Glutamatergic neuron (in vitro differentiated cells): ENCODE measurements at regions not wholly inside any gene's neighbourhood (a gene's known extent, or its start where the extent isn't known, plus 50 kb on each side); places are given as distances from the start of the nearest gene placed in this dataset.
A peak's percentile ranks its signal among the peaks of the same experiment; 100 is the strongest.

Experiments used
- DNase-seq: peaks from one replicate; pipeline ENCODE4 v3.0.0; 2022
- H3K27ac Mint-ChIP-seq: one replicate; pipeline ENCODE4 v1.8.0; 2020; ENCODE audit warnings: mild to moderate bottlenecking, mixed read lengths, inconsistent platforms; ENCODE audit not compliant: unreplicated experiment
- H3K27me3 Mint-ChIP-seq: one replicate; pipeline ENCODE4 v1.8.0; 2020; ENCODE audit warnings: mild to moderate bottlenecking, moderate library complexity, mixed read lengths, inconsistent platforms; ENCODE audit not compliant: unreplicated experiment
- H3K36me3 Mint-ChIP-seq: one replicate; pipeline ENCODE4 v1.8.0; 2020; ENCODE audit warnings: mild to moderate bottlenecking, mixed read lengths, inconsistent platforms; ENCODE audit not compliant: unreplicated experiment
- H3K4me1 Mint-ChIP-seq: one replicate; pipeline ENCODE4 v1.8.0; 2020; ENCODE audit warnings: mild to moderate bottlenecking, low read depth, mixed read lengths, inconsistent platforms; ENCODE audit not compliant: unreplicated experiment
- H3K4me3 Mint-ChIP-seq: one replicate; pipeline ENCODE4 v1.8.0; 2020; ENCODE audit warnings: mild to moderate bottlenecking, mixed read lengths, inconsistent platforms; ENCODE audit not compliant: unreplicated experiment
- H3K9me3 Mint-ChIP-seq: one replicate; pipeline ENCODE4 v1.8.0; 2020; ENCODE audit warnings: mild to moderate bottlenecking, moderate library complexity, mixed read lengths, inconsistent platforms; ENCODE audit not compliant: unreplicated experiment
- TF ChIP-seq, protein P1 (sequence below): fragments of 200-600 bp; sonication (generic); IDR thresholded peaks from one replicate; pipeline ENCODE4 v1.5.0; 2021; ENCODE audit not compliant: partially characterized antibody, unreplicated experiment

GRCh38 chr6:143581835-143582480 lies 70.4 kb upstream of the FUCA2 start:
- no peaks in the 10 kb centered on the region for H3K36me3 Mint-ChIP-seq
- DNase-seq = no peak
- H3K4me1 Mint-ChIP-seq = no peaks in the 10 kb centered on the region
- TF ChIP-seq, protein P1, sequence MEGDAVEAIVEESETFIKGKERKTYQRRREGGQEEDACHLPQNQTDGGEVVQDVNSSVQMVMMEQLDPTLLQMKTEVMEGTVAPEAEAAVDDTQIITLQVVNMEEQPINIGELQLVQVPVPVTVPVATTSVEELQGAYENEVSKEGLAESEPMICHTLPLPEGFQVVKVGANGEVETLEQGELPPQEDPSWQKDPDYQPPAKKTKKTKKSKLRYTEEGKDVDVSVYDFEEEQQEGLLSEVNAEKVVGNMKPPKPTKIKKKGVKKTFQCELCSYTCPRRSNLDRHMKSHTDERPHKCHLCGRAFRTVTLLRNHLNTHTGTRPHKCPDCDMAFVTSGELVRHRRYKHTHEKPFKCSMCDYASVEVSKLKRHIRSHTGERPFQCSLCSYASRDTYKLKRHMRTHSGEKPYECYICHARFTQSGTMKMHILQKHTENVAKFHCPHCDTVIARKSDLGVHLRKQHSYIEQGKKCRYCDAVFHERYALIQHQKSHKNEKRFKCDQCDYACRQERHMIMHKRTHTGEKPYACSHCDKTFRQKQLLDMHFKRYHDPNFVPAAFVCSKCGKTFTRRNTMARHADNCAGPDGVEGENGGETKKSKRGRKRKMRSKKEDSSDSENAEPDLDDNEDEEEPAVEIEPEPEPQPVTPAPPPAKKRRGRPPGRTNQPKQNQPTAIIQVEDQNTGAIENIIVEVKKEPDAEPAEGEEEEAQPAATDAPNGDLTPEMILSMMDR = no peak
- H3K4me3 Mint-ChIP-seq = no peak overlapping the region
- H3K9me3 Mint-ChIP-seq = peaks cover 2% of the 10 kb centered on the region
- H3K27me3 Mint-ChIP-seq = no peaks in the 10 kb centered on the region
- no peak overlapping the region for H3K27ac Mint-ChIP-seq

- no peaks in the 10 kb centered on the region for H3K27me3 Mint-ChIP-seq
- no peak for DNase-seq
- H3K27ac Mint-ChIP-seq = no peak overlapping the region
- H3K9me3 Mint-ChIP-seq = peaks cover 2% of the 10 kb centered on the region
- H3K36me3 Mint-ChIP-seq = no peaks in the 10 kb centered on the region
- TF ChIP-seq, protein P1 = no peak
- no peak overlapping the region for H3K4me3 Mint-ChIP-seq
- H3K4me1 Mint-ChIP-seq = no peaks in the 10 kb centered on the region
These were observed 68.2 kb upstream of the FUCA2 start for GRCh38 chr6:143579703-143580102.

DNA sequence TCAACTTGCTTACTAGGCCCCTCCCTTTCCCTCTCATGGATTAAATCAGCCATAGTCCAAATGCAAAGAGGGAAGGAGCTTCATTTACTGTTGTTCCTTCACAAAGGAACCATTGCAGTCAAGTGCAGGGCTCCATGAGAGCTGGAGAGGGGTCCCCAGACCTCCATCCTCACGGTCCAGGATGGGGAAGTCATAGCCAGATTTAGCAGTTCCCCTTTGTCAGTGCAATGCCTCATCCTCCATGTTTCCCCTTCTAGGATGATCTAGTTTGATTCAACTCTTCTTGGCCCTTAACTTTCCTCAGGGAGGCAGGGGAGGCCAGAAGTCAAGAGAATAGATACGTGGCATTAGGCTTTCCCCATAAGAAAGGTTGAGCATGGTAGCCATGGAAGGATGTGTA lies 66.5 kb upstream of the FUCA2 start:
- Mint-ChIP-seq H3K4me1 (no peaks in the 10 kb centered on the region), H3K4me3 (no peak overlapping the region), H3K9me3 (peaks cover 2% of the 10 kb centered on the region), H3K27me3 (no peaks in the 10 kb centered on the region), H3K36me3 (no peaks in the 10 kb centered on the region), H3K27ac (no peak overlapping the region)
- TF ChIP-seq, protein P1 = no peak
- DNase-seq = no peak

- H3K36me3 Mint-ChIP-seq = no peaks in the 10 kb centered on the region
- H3K27me3 Mint-ChIP-seq = no peaks in the 10 kb centered on the region
- H3K9me3 Mint-ChIP-seq = peaks cover 2% of the 10 kb centered on the region
- H3K4me1 Mint-ChIP-seq = no peaks in the 10 kb centered on the region
- no peak for DNase-seq
- TF ChIP-seq, protein P1 = peak; percentile 4
- H3K27ac Mint-ChIP-seq = no peak overlapping the region
- no peak overlapping the region for H3K4me3 Mint-ChIP-seq
These were observed 64.4 kb upstream of the FUCA2 start for GRCh38 chr6:143575901-143576426.

DNA sequence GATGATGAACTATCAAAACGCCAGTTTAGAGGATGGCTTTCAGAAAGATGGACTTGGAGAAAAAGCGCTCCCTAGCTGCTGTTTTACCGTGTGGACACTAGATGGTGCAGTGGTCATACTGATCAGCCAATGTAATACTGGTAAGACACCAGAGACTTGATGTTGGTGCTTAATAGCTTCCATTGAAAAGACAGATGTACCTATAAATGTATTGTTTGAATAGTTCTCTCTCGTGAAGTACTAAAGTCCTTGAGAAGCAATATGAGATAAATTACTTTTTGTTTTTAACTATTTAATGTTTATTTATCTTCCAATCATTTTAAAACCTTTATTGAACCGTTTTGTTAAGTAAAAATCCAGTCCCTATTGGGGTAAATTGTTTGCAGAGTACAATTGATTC lies 63.9 kb upstream of the FUCA2 start:
- H3K4me1 Mint-ChIP-seq = no peaks in the 10 kb centered on the region
- H3K27me3 Mint-ChIP-seq = no peaks in the 10 kb centered on the region
- no peak overlapping the region for H3K4me3 Mint-ChIP-seq
- no peak overlapping the region for H3K27ac Mint-ChIP-seq
- TF ChIP-seq, protein P1 = peak; percentile 79
- no peaks in the 10 kb centered on the region for H3K36me3 Mint-ChIP-seq
- peaks cover 2% of the 10 kb centered on the region for H3K9me3 Mint-ChIP-seq
- DNase-seq = no peak
